CD4-positive, alpha-beta T cell treated with Interleukin-17A for 4 hours (primary cell): ENCODE measurements at regions not wholly inside any gene's neighbourhood (a gene's known extent, or its start where the extent isn't known, plus 50 kb on each side); places are given as distances from the start of the nearest gene placed in this dataset.
A peak's percentile ranks its signal among the peaks of the same experiment; 100 is the strongest.
"Not testable (repeated sequence)": the region's sequence is repeated elsewhere in the genome, so short reads cannot be mapped to it uniquely, and the experiment has no call there.

Source experiments
- DNase-seq: peaks from one replicate; pipeline ENCODE4 v3.0.0-alpha.2; 2020; ENCODE audit warnings: mixed read lengths

- no peak for DNase-seq
Observed at GRCh38 chr6:156438350-156438923, 338.7 kb upstream of the ARID1B start.

- DNase-seq = no peak
Observed at GRCh38 chr6:156437121-156437879, 339.9 kb upstream of the ARID1B start.

- no peak for DNase-seq
Observed at GRCh38 chr6:156434795-156435190, 342.4 kb upstream of the ARID1B start.

GRCh38 chr6:156434049-156434794, 343.0 kb upstream of the ARID1B start:
- no peak for DNase-seq

GRCh38 chr6:156432543-156432942, 344.6 kb upstream of the ARID1B start:
- DNase-seq = no peak

GRCh38 chr6:156430386-156430785, 346.8 kb upstream of the ARID1B start:
- DNase-seq = no peak

- no peak for DNase-seq
Observed at GRCh38 chr6:156427345-156427744, 349.8 kb upstream of the ARID1B start.

- no peak for DNase-seq
Observed at GRCh38 chr6:156425359-156426020, 351.7 kb upstream of the ARID1B start.

- peak; percentile 34 for DNase-seq
Observed at GRCh38 chr6:156423829-156424228, 353.3 kb upstream of the ARID1B start.

GRCh38 chr6:156423075-156423474, 354.1 kb upstream of the ARID1B start:
- DNase-seq = peak; percentile 6

- DNase-seq = no peak
Observed at GRCh38 chr6:156421933-156422332, 355.2 kb upstream of the ARID1B start.

- DNase-seq = not testable (repeated sequence)
Observed at GRCh38 chr6:156421301-156421700, 355.9 kb upstream of the ARID1B start.

GRCh38 chr6:156420172-156420993, 356.8 kb upstream of the ARID1B start:
- no peak for DNase-seq

GRCh38 chr6:156419594-156419993, 357.6 kb upstream of the ARID1B start:
- no peak for DNase-seq

GRCh38 chr6:156418253-156418652, 358.9 kb upstream of the ARID1B start:
- DNase-seq = no peak

- DNase-seq = no peak
Observed at GRCh38 chr6:156416391-156416790, 360.8 kb upstream of the ARID1B start.

GRCh38 chr6:156413154-156413553, 364.0 kb upstream of the ARID1B start:
- no peak for DNase-seq

GRCh38 chr6:156410649-156411048, 366.5 kb upstream of the ARID1B start:
- no peak for DNase-seq

- DNase-seq = no peak
Observed at GRCh38 chr6:156408655-156409054, 368.5 kb upstream of the ARID1B start.

GRCh38 chr6:156407334-156407733, 369.8 kb upstream of the ARID1B start:
- no peak for DNase-seq

- no peak for DNase-seq
Observed at GRCh38 chr6:156406688-156407087, 370.5 kb upstream of the ARID1B start.

GRCh38 chr6:156406099-156406498, 371.1 kb upstream of the ARID1B start:
- no peak for DNase-seq

- DNase-seq = no peak
Observed at GRCh38 chr6:156402628-156403027, 374.6 kb upstream of the ARID1B start.
